HL-60 (cell line): ENCODE measurements at regions not wholly inside any gene's neighbourhood (a gene's known extent, or its start where the extent isn't known, plus 50 kb on each side); places are given as distances from the start of the nearest gene placed in this dataset.

Experiments used
- DNase-seq, 2 experiments: peaks; one replicate each; pipeline ENCODE4 v3.0.0-alpha.2; 2010 to 2020; ENCODE audit warnings: low read depth in 1 of 2, low spot score in 1 of 2
- H3K27ac ChIP-seq: fragments of 250-450 bp; sonication (Bioruptor Pico); replicated peaks from 2 replicates; pipeline ENCODE4 v1.5.1; 2020; ENCODE audit warnings: mild to moderate bottlenecking, moderate library complexity
- H3K27me3 ChIP-seq: fragments of 250-450 bp; sonication (Bioruptor Pico); 2 replicates; pipeline ENCODE4 v1.5.1; 2021; ENCODE audit warnings: mild to moderate bottlenecking, moderate library complexity; ENCODE audit not compliant: insufficient read depth, poor library complexity, severe bottlenecking
- H3K4me3 ChIP-seq: replicated peaks from 2 replicates; pipeline ENCODE4 v1.5.1; 2011; ENCODE audit warnings: mild to moderate bottlenecking, control low read depth, low read length; ENCODE audit not compliant: insufficient read depth
- CTCF ChIP-seq: IDR thresholded peaks from one replicate; pipeline ENCODE4 v1.5.1; 2011; ENCODE audit warnings: low read length, control low read depth, inconsistent platforms; ENCODE audit not compliant: insufficient read depth
- GABPA ChIP-seq: IDR thresholded peaks from 2 replicates; pipeline ENCODE4 v1.6.1; 2012; ENCODE audit warnings: low read depth
- POLR2AphosphoS5 ChIP-seq: IDR thresholded peaks from 2 replicates; pipeline ENCODE4 v1.6.1; 2012; ENCODE audit warnings: low read depth
- REST ChIP-seq: IDR thresholded peaks from 2 replicates; pipeline ENCODE4 v1.6.1; 2012; ENCODE audit warnings: low read depth; ENCODE audit not compliant: insufficient replicate concordance
- SPI1 ChIP-seq: IDR thresholded peaks from 2 replicates; pipeline ENCODE4 v1.6.1; 2012; ENCODE audit warnings: low read depth, mild to moderate bottlenecking, borderline replicate concordance

GRCh38 chr10:111837985-111838384 is 345.6 kb downstream of the GPAM start:
- H3K4me3 ChIP-seq: no peak overlapping the region
- TF ChIP-seq CTCF: no peak
- no peak for DNase-seq
- no peak overlapping the region for H3K27ac ChIP-seq
- no peaks in the 10 kb centered on the region for H3K27me3 ChIP-seq

GRCh38 chr10:111840546-111840945 is 343.0 kb downstream of the GPAM start:
- no peak overlapping the region for H3K27ac ChIP-seq
- H3K27me3 ChIP-seq: no peaks in the 10 kb centered on the region
- TF ChIP-seq GABPA: no peak
- TF ChIP-seq POLR2AphosphoS5: no peak
- TF ChIP-seq REST: no peak
- DNase-seq: no peak
- H3K4me3 ChIP-seq: no peak overlapping the region

GRCh38 chr10:111852801-111853200 is 330.8 kb downstream of the GPAM start:
- no peak for DNase-seq
- Histone ChIP-seq H3K27ac (no peak overlapping the region), H3K4me3 (no peak overlapping the region), H3K27me3 (no peaks in the 10 kb centered on the region)
- TF ChIP-seq REST (no peak), SPI1 (no peak), GABPA (no peak), POLR2AphosphoS5 (no peak), CTCF (no peak)

- TF ChIP-seq SPI1 (no peak), GABPA (no peak), CTCF (no peak), POLR2AphosphoS5 (no peak), REST (no peak)
- no peak for DNase-seq
- Histone ChIP-seq H3K27me3 (no peaks in the 10 kb centered on the region), H3K4me3 (no peak overlapping the region), H3K27ac (no peak overlapping the region)
Measured at GRCh38 chr10:111856631-111857030, 326.9 kb downstream of the GPAM start.
